H9 (cell line): ENCODE measurements at regions not wholly inside any gene's neighbourhood (a gene's known extent, or its start where the extent isn't known, plus 50 kb on each side); places are given as distances from the start of the nearest gene placed in this dataset.

ENCODE experiments used
- DNase-seq: peaks from one replicate; pipeline ENCODE4 v3.0.0-alpha.2; 2017
- H2AFZ ChIP-seq: one replicate; pipeline ENCODE4 v1.6.1; 2013; ENCODE audit warnings: mild to moderate bottlenecking, low read length, control low read depth, moderate library complexity
- H2AK5ac ChIP-seq: 2 replicates; pipeline ENCODE4 v1.6.1; 2013; ENCODE audit warnings: low read length, control low read depth, mixed read lengths; ENCODE audit not compliant: insufficient read length
- H2BK120ac ChIP-seq: one replicate; pipeline ENCODE4 v1.6.1; 2013; ENCODE audit warnings: low read depth, mild to moderate bottlenecking, low read length, control low read depth, inconsistent platforms; ENCODE audit not compliant: poor library complexity, severe bottlenecking
- H2BK12ac ChIP-seq: 2 replicates; pipeline ENCODE4 v1.6.1; 2013; ENCODE audit warnings: low read length, control low read depth, mixed read lengths, low read depth; ENCODE audit not compliant: insufficient read length
- H2BK15ac ChIP-seq: 2 replicates; pipeline ENCODE4 v1.6.1; 2013; ENCODE audit warnings: low read depth, low read length, control low read depth
- H2BK20ac ChIP-seq: one replicate; pipeline ENCODE4 v1.6.1; 2013; ENCODE audit warnings: low read depth, mild to moderate bottlenecking, low read length, control low read depth, inconsistent platforms; ENCODE audit not compliant: poor library complexity, severe bottlenecking
- H2BK5ac ChIP-seq: 2 replicates; pipeline ENCODE4 v1.6.1; 2013; ENCODE audit warnings: low read length, control low read depth, mixed read lengths; ENCODE audit not compliant: insufficient read length
- H3K14ac ChIP-seq: 2 replicates; pipeline ENCODE4 v1.6.1; 2013; ENCODE audit warnings: low read length, control low read depth; ENCODE audit not compliant: insufficient read depth
- H3K18ac ChIP-seq: 2 replicates; pipeline ENCODE4 v1.6.1; 2013; ENCODE audit warnings: low read depth, mild to moderate bottlenecking, mixed read lengths, low read length, control low read depth; ENCODE audit not compliant: insufficient read length
- H3K23ac ChIP-seq: 2 replicates; pipeline ENCODE4 v1.6.1; 2013; ENCODE audit warnings: low read length, control low read depth, mixed read lengths, low read depth; ENCODE audit not compliant: insufficient read length
- H3K23me2 ChIP-seq: 2 replicates; pipeline ENCODE4 v1.6.1; 2013; ENCODE audit warnings: low read depth, mild to moderate bottlenecking, mixed read lengths, low read length, control low read depth; ENCODE audit not compliant: insufficient read length, poor library complexity, severe bottlenecking
- H3K27ac ChIP-seq: 2 replicates; pipeline ENCODE4 v1.5.1; 2013; ENCODE audit warnings: low read length, control low read depth, mixed read lengths, low read depth; ENCODE audit not compliant: insufficient read length
- H3K27me3 ChIP-seq: 2 replicates; pipeline ENCODE4 v1.6.1; 2013; ENCODE audit warnings: low read length, control low read depth, inconsistent platforms; ENCODE audit not compliant: insufficient read depth
- H3K4ac ChIP-seq: 2 replicates; pipeline ENCODE4 v1.6.1; 2013; ENCODE audit warnings: low read depth, mild to moderate bottlenecking, control low read depth, inconsistent platforms, low read length, moderate library complexity
- H3K4me1 ChIP-seq: 2 replicates; pipeline ENCODE4 v1.6.1; 2013; ENCODE audit warnings: low read length, control low read depth, inconsistent platforms; ENCODE audit not compliant: insufficient read depth
- H3K4me2 ChIP-seq: 2 replicates; pipeline ENCODE4 v1.6.1; 2013; ENCODE audit warnings: low read length, control low read depth, mixed read lengths; ENCODE audit not compliant: insufficient read length, insufficient read depth
- H3K56ac ChIP-seq: 2 replicates; pipeline ENCODE4 v1.6.1; 2013; ENCODE audit warnings: low read depth, mild to moderate bottlenecking, mixed read lengths, low read length, control low read depth; ENCODE audit not compliant: insufficient read length
- H3K79me1 ChIP-seq: 2 replicates; pipeline ENCODE4 v1.6.1; 2013; ENCODE audit warnings: low read depth, mild to moderate bottlenecking, moderate library complexity, low read length, control low read depth, inconsistent platforms; ENCODE audit not compliant: insufficient read depth, poor library complexity, severe bottlenecking
- H3K79me2 ChIP-seq: 2 replicates; pipeline ENCODE4 v1.6.1; 2013; ENCODE audit warnings: low read length, control low read depth, inconsistent platforms; ENCODE audit not compliant: insufficient read depth
- H3K9ac ChIP-seq: 2 replicates; pipeline ENCODE4 v1.6.1; 2013; ENCODE audit warnings: low read length, control low read depth, mixed read lengths; ENCODE audit not compliant: insufficient read length; ENCODE audit errors: extremely low read depth
- H3K9me3 ChIP-seq: one replicate; pipeline ENCODE4 v1.6.1; 2013; ENCODE audit warnings: low read depth, low read length, inconsistent platforms; ENCODE audit not compliant: control insufficient read depth
- H3T11ph ChIP-seq: one replicate; pipeline ENCODE4 v1.6.1; 2013; ENCODE audit warnings: mild to moderate bottlenecking, low read length, control low read depth, inconsistent platforms
- H4K20me1 ChIP-seq: one replicate; pipeline ENCODE4 v1.6.1; 2013; ENCODE audit not compliant: control insufficient read depth, insufficient read length, insufficient read depth
- H4K5ac ChIP-seq: 2 replicates; pipeline ENCODE4 v1.6.1; 2013; ENCODE audit warnings: low read depth, mild to moderate bottlenecking, mixed read lengths, low read length, control low read depth; ENCODE audit not compliant: insufficient read length
- H4K8ac ChIP-seq: replicated peaks from 2 replicates; pipeline ENCODE4 v1.6.1; 2013; ENCODE audit warnings: low read length, control low read depth, mixed read lengths, low read depth; ENCODE audit not compliant: insufficient read length
- H4K91ac ChIP-seq: 2 replicates; pipeline ENCODE4 v1.6.1; 2013; ENCODE audit warnings: low read depth, mild to moderate bottlenecking, moderate library complexity, mixed read lengths, low read length, control low read depth; ENCODE audit not compliant: insufficient read length
- H3K27ac Mint-ChIP-seq, 3 experiments: 2 replicates in 2 of 3; 3 replicates in 1 of 3; pipeline ENCODE4 v1.8.0; 2020 to 2021; ENCODE audit warnings: mixed read lengths in 3 of 3, mild to moderate bottlenecking in 1 of 3, moderate library complexity in 1 of 3
- H3K27me3 Mint-ChIP-seq: 2 replicates; pipeline ENCODE4 v1.8.0; 2021; ENCODE audit warnings: low read depth, mild to moderate bottlenecking, moderate library complexity, mixed read lengths
- H3K36me3 Mint-ChIP-seq, 3 experiments: 2 replicates in 2 of 3; 3 replicates in 1 of 3; pipeline ENCODE4 v1.8.0; 2020 to 2021; ENCODE audit warnings: low read depth in 3 of 3, mixed read lengths in 3 of 3; ENCODE audit not compliant: insufficient read depth in 1 of 3
- H3K4me1 Mint-ChIP-seq, 2 experiments: 2 replicates each; pipeline ENCODE4 v1.8.0; 2020; ENCODE audit warnings: mixed read lengths in 2 of 2
- H3K4me3 Mint-ChIP-seq, 2 experiments: 2 replicates in 1 of 2; 3 replicates in 1 of 2; pipeline ENCODE4 v1.8.0; 2020 to 2021; ENCODE audit warnings: mild to moderate bottlenecking in 2 of 2, mixed read lengths in 2 of 2, moderate library complexity in 1 of 2
- H3K9me3 Mint-ChIP-seq, 2 experiments: 2 replicates in 1 of 2; 3 replicates in 1 of 2; pipeline ENCODE4 v1.8.0; 2020; ENCODE audit warnings: mild to moderate bottlenecking in 2 of 2, mixed read lengths in 2 of 2, moderate library complexity in 1 of 2
- WGBS: extraction: QIAGEN DNeasy Blood & Tissue Kit; methylation state at CpG from one replicate; pipeline ENCODE4 v1.1.7; 2013; ENCODE audit warnings: missing lambda C conversion rate, low lambda C conversion rate, mixed read lengths; ENCODE audit not compliant: insufficient read length; ENCODE audit errors: extremely low coverage; 5-methylcytosine and 5-hydroxymethylcytosine counted together
- TF ChIP-seq, protein P1 (sequence below): fragments of 200-600 bp; sonication (generic); conservative IDR thresholded peaks from 3 replicates; pipeline ENCODE4 v1.8.0; 2021; ENCODE audit warnings: antibody characterized with exemption, mild to moderate bottlenecking

DNA sequence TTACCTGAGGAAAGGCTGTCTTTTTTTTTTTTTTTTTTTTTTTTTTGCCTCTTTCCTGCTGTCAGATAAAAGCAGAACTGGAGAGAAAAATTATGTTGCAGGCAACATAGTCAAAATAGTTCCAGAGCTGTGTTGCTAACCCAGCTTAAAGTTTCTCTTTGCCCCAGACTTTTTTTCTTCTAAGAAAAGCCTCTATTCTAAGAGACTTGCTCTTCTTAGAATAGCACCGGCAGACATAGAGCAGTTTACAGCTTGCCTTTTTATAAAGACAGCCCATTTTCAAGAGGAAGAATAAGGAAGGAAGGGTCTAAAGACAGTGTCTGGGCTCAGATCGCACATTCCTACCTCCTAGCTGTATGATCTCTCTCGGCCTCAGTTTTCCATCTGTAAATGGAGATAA is 88.7 kb downstream of the TENT5C start:
- Histone ChIP-seq H3K79me2 (no peaks in the 10 kb centered on the region), H3K27ac (no peak overlapping the region), H3K23ac (no peak overlapping the region), H3K14ac (no peak overlapping the region), H3K23me2 (no peaks in the 10 kb centered on the region), H2BK120ac (no peak overlapping the region), H4K5ac (no peak overlapping the region), H3K18ac (no peak overlapping the region), H3T11ph (no peak overlapping the region), H2AK5ac (no peak overlapping the region), H2BK12ac (no peak overlapping the region), H2AFZ (no peak overlapping the region), H4K20me1 (no peaks in the 10 kb centered on the region), H4K8ac (no peak overlapping the region), H3K56ac (no peak overlapping the region), H2BK5ac (no peak overlapping the region), H3K9ac (no peak overlapping the region), H4K91ac (no peak overlapping the region), H2BK15ac (no peak overlapping the region), H3K27me3 (no peaks in the 10 kb centered on the region), H3K4me2 (no peak overlapping the region), H3K4ac (no peak overlapping the region), H3K79me1 (no peaks in the 10 kb centered on the region), H3K4me1 (no peaks in the 10 kb centered on the region), H2BK20ac (no peak overlapping the region), H3K9me3 (no peaks in the 10 kb centered on the region)
- no peaks in the 10 kb centered on the region for H3K36me3 Mint-ChIP-seq
- TF ChIP-seq, protein P1, sequence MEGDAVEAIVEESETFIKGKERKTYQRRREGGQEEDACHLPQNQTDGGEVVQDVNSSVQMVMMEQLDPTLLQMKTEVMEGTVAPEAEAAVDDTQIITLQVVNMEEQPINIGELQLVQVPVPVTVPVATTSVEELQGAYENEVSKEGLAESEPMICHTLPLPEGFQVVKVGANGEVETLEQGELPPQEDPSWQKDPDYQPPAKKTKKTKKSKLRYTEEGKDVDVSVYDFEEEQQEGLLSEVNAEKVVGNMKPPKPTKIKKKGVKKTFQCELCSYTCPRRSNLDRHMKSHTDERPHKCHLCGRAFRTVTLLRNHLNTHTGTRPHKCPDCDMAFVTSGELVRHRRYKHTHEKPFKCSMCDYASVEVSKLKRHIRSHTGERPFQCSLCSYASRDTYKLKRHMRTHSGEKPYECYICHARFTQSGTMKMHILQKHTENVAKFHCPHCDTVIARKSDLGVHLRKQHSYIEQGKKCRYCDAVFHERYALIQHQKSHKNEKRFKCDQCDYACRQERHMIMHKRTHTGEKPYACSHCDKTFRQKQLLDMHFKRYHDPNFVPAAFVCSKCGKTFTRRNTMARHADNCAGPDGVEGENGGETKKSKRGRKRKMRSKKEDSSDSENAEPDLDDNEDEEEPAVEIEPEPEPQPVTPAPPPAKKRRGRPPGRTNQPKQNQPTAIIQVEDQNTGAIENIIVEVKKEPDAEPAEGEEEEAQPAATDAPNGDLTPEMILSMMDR, result no peak
- peaks cover 5 to 7% of the 10 kb centered on the region in 2 experiments for H3K4me1 Mint-ChIP-seq
- H3K9me3 Mint-ChIP-seq, result no peaks in the 10 kb centered on the region; a peak in 1 of 5 replicates
- H3K4me3 Mint-ChIP-seq, result no peak overlapping the region
- no peak for DNase-seq
- H3K27me3 Mint-ChIP-seq, result peaks cover 2% of the 10 kb centered on the region
- no CpG with 5 or more reads among the region's 3 CpGs for WGBS
- H3K27ac Mint-ChIP-seq, result no peak overlapping the region
